HG03066 (cell line): ENCODE measurements at regions not wholly inside any gene's neighbourhood (a gene's known extent, or its start where the extent isn't known, plus 50 kb on each side); places are given as distances from the start of the nearest gene placed in this dataset.

ENCODE experiments used
- ATAC-seq: cut with Tn5 transposase; IDR thresholded peaks from one replicate; pipeline ENCODE4 v1.9.1; 2021; ENCODE audit warnings: low read depth; ENCODE audit not compliant: unreplicated experiment

DNA sequence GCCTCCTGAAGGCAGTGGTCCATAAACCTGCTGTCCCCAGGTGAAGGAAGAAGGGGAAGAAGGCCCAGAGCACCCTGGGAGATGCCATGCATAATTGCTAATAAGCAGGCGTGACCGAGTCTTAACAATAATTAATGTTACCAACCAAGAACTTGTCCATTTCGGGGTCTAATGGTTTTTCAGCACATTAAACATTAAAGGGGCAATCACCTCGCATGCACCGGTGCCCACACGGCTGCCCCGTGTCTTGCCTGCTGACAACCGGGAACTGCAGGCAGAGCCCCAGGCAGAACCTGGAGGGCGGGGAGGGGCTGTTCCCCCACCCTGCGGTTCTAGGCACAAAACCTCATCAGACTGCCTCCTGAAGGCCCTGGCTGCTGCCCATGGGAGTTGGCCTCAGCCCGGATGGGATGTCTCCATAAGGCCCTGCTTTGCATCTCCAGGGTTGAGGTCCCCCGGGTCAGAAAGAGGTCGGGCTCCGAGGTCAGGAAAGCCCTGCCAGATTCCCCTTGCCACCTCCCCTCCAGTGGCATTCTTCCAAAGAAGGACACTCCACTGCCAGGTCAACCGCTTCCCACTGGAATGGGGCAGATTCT, 169.0 kb downstream of the BUD13 start:
- no peak for ATAC-seq

DNA sequence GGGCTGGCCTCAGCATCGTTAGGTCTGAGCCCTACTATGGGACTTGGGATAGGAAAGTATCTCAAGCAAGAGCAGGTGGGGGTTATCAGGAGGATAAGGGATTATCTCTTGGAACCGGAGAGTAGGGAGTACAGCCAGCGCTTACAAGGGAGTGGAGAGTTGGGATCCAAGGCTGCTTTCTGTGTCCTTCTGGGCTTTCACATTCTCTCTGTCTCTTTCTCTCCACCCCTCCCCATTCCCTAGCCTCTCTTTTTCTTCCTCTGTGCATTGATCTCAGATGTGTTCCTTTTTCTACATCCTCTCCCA, 170.2 kb downstream of the BUD13 start:
- ATAC-seq, result no peak

DNA sequence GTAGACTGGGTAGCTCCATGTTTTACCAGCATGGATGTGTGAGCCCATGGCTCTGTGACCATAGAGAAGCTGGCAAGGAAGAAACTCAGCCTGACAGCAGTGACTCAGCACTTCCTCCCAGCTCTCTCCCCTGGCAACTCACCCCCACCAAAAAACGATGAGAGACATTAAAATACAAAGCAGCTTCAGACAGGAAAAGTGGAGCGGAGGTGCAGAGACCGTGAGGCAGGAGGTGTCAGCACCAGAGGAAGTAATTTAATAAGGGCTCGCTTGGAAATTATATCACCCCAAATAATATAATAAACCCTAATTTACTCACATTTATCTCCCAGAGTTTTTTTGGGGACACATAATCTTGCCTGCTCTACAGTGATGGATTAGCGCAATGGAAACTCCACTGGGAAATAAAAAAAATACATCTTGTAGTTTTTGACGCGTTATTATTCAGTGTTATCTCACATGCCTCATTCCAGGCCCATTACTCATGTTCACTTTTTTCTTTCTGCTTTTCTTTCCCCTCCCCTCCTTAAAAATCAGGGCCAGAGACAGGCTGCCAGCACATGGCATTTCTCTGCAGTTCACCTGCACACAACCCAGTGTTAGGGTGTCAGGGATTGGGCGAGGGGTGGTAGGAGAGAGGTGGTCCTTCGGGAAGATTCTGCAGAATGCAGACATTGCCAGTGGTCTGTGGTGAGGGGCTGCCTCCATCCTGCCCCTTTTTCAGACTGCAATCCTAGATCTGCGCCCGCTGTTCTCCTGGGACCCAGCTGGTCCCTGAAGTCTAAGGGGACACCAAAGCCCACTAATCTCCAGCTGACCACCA, 170.8 kb downstream of the BUD13 start:
- ATAC-seq, result no peak

DNA sequence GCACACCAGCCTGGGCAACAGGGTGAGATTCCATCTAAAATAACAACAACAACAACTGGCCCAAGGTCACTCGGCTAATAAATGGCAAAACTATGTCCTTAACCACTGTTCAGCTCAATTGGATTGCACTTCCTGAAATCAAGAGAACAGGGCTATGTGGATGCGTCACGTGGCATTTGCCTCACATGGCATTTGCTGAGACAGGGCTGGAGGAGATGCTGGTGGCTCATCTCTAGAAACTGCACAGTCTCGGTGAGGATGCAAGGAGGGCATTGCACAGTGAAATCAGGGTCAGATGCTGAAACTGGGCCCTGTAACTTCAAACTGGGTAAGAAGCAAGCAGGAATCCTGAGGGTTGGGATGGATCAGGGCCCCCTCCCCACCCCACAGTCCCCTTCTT, 171.9 kb downstream of the BUD13 start:
- ATAC-seq, result no peak

DNA sequence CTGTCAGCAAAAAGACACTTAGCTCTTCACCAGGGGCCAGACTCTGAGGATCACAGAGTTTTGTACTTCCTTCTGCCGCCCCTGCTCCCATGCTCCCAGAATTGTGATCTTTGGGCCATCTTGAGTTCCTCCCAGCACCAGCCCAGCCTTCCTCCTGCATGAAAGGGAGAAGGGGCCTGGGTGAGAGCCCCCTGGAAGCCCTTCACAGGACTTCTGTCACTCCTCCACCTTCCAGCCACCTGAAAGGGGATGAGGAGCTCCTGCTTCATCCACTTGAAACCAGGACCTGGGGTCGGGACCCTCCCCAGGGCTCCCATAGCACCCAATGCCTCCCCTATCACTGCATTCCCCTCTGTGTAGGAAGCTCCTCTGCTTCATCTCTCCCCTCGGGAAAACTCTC, 174.2 kb downstream of the BUD13 start:
- no peak for ATAC-seq

- ATAC-seq, result no peak
Measured at GRCh38 chr11:116598036-116598435, 174.8 kb downstream of the BUD13 start.

DNA sequence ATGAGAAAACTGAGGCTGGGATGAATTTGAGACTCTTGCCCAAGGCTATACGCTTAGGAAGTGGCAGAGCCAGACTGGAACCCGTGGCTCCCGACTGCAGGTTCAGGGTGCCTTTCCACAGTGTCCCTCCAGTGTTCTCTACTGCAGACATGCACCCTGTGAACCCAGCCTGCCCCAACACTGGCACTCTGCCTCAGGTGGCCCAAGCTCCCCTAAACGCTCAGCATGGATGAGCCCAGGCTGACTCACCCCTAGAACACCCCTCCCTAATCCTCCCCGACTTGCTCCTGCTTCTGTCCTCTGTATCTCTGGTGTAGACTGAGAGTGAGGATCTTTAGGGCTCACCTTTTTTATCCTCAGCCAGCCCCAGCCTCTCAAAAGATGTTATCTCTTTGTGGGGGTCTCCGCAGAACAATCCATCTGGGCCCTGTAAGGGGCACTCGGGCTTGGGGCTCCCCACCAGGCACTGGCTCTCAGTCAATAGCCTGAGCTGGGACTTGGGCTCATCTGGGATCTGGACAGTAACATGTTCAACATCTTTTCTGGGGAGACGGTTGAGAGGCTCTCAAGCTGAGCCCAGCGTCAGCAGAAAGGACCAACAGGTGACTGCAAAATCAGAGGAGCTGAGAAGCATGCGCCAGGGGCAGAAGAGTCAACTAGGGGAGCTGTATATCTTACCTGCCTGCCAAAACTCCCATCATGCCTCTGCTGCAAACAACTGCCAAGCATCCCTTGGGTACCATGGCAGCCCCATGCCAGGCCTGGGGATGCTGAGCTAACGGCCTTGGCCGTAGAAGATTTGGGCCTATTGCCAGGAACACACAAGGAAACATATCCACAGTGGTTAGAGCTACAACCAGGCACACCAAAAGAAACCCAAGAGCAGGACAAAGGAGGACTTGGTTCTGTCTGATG, 176.2 kb downstream of the BUD13 start:
- ATAC-seq, result no peak

- ATAC-seq, result no peak
Measured at GRCh38 chr11:116595305-116595880, 177.4 kb downstream of the BUD13 start.

- ATAC-seq, result no peak
Measured at GRCh38 chr11:116590844-116591570, 181.8 kb downstream of the BUD13 start.

DNA sequence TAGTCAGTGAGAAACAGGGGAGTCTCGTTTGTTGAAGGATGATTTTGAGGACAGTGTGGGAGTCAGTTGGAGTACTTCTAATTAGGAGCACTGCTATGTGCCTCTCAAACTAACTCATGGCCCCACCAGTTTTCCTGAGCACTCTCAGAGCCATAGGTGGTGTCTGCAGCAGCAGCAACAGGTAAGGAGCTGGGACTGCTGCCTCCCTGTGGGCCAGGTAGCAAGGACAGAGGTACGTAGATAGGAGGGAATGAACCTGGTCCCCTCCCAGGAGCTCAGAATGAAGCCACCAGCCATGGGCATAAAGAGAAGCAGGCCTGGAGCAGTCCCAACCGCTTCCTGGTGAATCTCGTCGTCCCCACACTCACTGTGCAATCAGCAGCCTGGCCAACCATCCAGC, 183.4 kb downstream of the BUD13 start:
- no peak for ATAC-seq

DNA sequence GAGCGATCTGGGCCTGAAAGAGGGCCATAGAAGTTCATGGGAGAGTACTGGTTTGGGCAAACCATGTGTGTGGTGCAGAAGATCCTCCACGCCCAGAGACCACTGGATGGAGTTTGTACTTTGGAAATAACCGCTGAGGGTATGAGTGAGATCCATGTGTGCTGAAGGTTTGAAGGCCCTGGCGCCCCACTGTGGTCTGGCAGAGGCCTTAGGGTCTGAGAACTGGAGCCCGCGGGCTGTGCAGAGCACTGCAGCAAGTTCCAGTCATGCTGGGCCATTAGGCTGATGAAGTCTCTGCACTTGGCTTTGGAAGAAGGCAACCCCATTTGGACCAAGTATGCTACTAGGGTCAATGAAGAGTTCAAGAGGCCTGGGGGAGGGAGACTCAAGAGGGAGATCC, 186.4 kb downstream of the BUD13 start:
- no peak for ATAC-seq

DNA sequence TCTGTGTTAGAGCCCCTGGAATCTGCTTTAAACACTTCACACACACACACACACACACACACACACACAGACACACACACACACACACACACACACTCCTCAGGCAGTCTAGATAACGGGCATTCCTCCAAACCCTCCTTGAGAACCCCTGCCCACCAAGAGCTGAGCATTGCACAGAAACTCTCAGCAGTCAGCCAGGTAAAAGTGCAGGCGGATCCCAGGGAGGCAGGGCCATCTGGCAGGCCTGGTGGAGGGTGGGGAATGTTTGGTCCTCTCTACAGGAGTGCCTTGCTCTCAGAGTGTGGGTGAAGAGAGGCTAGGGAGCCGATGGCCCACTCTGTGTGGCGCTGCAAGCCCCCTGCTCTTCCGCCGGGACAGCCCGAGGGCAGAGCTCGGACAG, 190.2 kb downstream of the BUD13 start:
- ATAC-seq, result no peak

- no peak for ATAC-seq
Measured at GRCh38 chr11:116581349-116581748, 191.4 kb downstream of the BUD13 start.

DNA sequence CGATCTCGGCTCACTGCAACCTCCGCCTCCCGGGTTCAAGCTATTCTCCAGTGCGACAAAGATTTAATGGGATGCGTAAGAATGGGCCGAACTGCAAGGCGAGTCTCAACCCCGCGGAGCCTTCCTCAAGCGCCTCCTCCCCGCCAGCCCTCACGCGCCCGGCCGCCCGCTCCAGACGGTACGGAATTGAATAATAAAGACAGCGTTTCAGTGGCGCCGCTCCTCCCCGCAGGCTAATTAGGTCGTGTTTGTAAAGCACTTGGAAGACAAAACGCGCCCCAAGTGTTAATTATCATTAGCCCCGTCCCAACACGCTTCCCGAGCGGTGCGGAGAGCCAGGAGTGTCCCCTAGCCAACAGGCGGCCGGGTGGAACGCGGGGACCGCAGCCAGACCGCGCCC, 192.0 kb downstream of the BUD13 start:
- no peak for ATAC-seq

DNA sequence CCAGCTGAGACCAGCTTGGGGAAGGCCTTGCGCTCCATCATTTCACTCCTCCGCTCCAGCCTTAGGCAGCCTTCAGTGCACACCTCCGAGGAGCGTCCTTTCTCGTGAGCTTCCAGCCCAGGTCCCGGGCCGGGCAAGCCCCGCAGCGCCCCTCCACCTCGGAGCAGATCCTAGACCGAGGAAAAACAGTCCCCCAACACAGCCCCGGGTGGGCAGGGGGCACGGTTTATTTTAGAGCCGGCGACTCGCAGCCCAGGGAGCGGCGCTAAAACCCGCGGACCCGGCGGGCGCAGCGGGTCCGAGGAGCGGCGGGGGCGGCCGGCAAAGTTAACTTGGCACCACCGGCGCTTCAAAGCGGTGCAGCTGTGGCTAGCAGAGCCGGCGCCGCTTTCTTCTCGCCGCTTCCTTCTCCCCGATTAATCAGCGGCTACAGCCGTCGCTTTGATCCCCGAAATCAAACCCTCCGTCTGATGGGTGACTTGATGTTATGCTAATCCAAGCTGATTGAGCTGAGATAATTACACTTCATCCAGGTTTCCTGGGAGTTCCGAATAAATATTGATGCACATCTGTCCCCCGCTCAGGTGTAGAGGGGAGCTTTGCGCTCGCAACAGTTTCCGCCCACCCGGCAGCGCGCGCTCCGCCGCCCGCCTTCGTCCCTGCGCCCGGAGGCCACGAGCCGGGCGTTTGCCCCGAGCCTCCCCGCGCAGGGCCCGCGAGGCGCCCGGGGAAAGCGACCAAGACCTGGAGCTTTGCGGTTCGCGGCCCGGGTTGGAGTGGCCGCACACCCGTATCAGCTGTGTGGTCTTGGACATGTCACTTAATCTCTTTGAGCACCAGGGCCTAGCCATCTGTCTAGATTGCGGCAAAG, 192.7 kb downstream of the BUD13 start:
- ATAC-seq, result no peak

DNA sequence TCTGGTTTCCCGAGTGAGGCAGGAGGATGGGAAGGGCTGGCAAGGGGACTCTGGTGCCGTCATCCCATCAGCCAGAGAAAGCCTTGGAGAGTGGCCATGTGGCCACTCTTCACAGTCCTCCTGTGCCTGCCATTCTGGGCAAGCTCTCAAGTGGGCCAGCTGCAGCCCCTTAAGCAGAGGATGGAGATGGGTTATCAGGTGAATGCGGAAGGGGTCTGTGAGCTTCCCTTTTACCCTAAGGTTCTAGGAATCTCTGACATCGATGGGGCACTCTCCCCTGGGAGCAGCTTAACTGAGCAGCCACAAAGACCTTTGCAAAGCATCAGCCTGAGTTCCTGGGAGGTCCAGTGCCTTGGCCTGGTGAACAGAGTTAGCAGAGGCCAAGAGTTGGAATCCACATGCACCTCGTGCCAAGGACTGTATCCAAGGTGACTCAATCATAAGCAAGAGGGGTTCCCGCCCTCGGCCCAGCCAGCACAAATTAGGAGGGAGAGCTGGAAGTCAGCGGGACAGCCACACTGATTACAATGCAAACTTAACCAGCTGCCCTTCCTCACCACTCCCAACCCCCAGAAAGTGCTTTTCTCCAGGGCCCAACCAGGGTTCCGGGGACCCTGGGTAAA, 193.6 kb downstream of the BUD13 start:
- ATAC-seq, result no peak

GRCh38 chr11:116577956-116578355, 194.8 kb downstream of the BUD13 start:
- no peak for ATAC-seq

- no peak for ATAC-seq
Measured at GRCh38 chr11:116577273-116577672, 195.5 kb downstream of the BUD13 start.

DNA sequence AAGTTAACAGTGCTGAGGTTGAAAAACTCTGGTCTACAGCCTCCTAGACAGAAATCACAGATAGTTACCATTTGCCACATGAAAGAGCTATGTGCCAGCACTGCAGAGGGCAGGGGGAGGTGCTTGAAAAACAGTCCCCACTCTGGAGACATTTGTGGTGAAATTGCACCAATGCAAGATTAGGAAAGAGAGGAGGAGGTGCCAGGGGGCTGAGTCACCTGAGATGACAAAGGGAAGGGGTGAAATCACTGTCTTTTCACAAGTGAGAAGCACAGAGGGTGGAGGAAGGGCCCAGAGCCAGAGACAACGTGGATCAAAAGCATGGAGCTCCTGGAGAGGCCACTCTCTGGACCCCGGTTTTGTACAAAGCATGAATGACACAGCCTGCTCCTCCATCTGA, 196.3 kb downstream of the BUD13 start:
- no peak for ATAC-seq
